OCI-LY3 (cell line): ENCODE measurements at regions not wholly inside any gene's neighbourhood (a gene's known extent, or its start where the extent isn't known, plus 50 kb on each side); places are given as distances from the start of the nearest gene placed in this dataset.

Experiments used
- H2AFZ ChIP-seq: fragments of 200-600, 300-600 bp; shearing (Covaris generic); 2 replicates; pipeline ENCODE4 v1.6.0; 2014; ENCODE audit warnings: antibody characterized with exemption, low read depth, low read length
- H3K27ac ChIP-seq: fragments of 200-600, 300-600 bp; sonication (generic); 2 replicates; pipeline ENCODE4 v1.5.1; 2014; ENCODE audit warnings: mild to moderate bottlenecking, low read length, moderate library complexity, mixed read lengths
- H3K27me3 ChIP-seq: fragments of 200-600, 300-600 bp; sonication (generic); 2 replicates; pipeline ENCODE4 v1.6.1; 2014; ENCODE audit warnings: low read depth, low read length, mixed read lengths
- H3K36me3 ChIP-seq: fragments of 200-600, 300-600 bp; sonication (generic); replicated peaks from 2 replicates; pipeline ENCODE3; 2014; ENCODE audit warnings: low read depth, low read length, mixed read lengths
- H3K4me1 ChIP-seq: fragments of 300-600, 200-600 bp; sonication (generic); 2 replicates; pipeline ENCODE4 v1.6.1; 2014; ENCODE audit warnings: low read length, mixed read lengths
- H3K4me2 ChIP-seq: fragments of 200-600, 300-600 bp; sonication (generic); 2 replicates; pipeline ENCODE4 v1.6.1; 2014; ENCODE audit warnings: low read length, mixed read lengths
- H3K4me3 ChIP-seq: fragments of 300-600, 200-600 bp; sonication (generic); 2 replicates; pipeline ENCODE4 v1.5.1; 2014; ENCODE audit warnings: antibody characterized with exemption, mild to moderate bottlenecking, low read length, moderate library complexity
- H3K79me2 ChIP-seq: fragments of 300-600, 200-600 bp; shearing (Covaris generic); 2 replicates; pipeline ENCODE4 v1.6.1; 2014; ENCODE audit warnings: mild to moderate bottlenecking, low read length, mixed read lengths
- H3K9ac ChIP-seq: fragments of 300-600, 200-600 bp; shearing (Covaris generic); 2 replicates; pipeline ENCODE4 v1.6.0; 2014; ENCODE audit warnings: mild to moderate bottlenecking, low read length, moderate library complexity
- H3K9me3 ChIP-seq: fragments of 200-600, 300-600 bp; shearing (Covaris generic); 2 replicates; pipeline ENCODE4 v1.6.1; 2014; ENCODE audit warnings: low read length, mixed read lengths; ENCODE audit not compliant: insufficient read depth
- H4K20me1 ChIP-seq: fragments of 200-600, 300-600 bp; sonication (generic); 2 replicates; pipeline ENCODE4 v1.6.1; 2016; ENCODE audit warnings: low read length, mixed read lengths; ENCODE audit not compliant: insufficient read depth
- CTCF ChIP-seq: fragments of 200-600, 300-600 bp; sonication (generic); IDR thresholded peaks from 2 replicates; pipeline ENCODE4 v1.5.1; 2014; ENCODE audit warnings: antibody characterized with exemption, low read length, low read depth
- EZH2phosphoT487 ChIP-seq: fragments of 200-600 bp; shearing (Covaris generic); IDR thresholded peaks from 2 replicates; pipeline ENCODE4 v1.6.1; 2018; ENCODE audit warnings: antibody characterized with exemption, mixed run types, low read depth

- H3K27me3 ChIP-seq = peaks cover 2% of the 10 kb centered on the region; the same call in 1 of the 2 replicates
- no peak overlapping the region for H2AFZ ChIP-seq
- no peaks in the 10 kb centered on the region for H3K9me3 ChIP-seq
Observed at GRCh38 chr18:22544626-22545025, 126.9 kb upstream of the CTAGE1 start.

GRCh38 chr18:22545066-22545760 is 127.5 kb upstream of the CTAGE1 start:
- Histone ChIP-seq H3K27me3 (peaks cover 6% of the 10 kb centered on the region; the same call in 1 of the 2 replicates), H3K4me2 (no peak overlapping the region)

More at GRCh38 chr18:22544626-22545025, 126.9 kb upstream of the CTAGE1 start:
- H3K79me2 ChIP-seq = no peaks in the 10 kb centered on the region
- no peak for TF ChIP-seq CTCF
- TF ChIP-seq EZH2phosphoT487 = no peak
- no peak overlapping the region for H3K9ac ChIP-seq
- H3K27ac ChIP-seq = no peak overlapping the region
- no peaks in the 10 kb centered on the region for H4K20me1 ChIP-seq
- H3K36me3 ChIP-seq = no peaks in the 10 kb centered on the region
- no peaks in the 10 kb centered on the region for H3K4me1 ChIP-seq
- no peak overlapping the region for H3K4me3 ChIP-seq
- no peak overlapping the region for H3K4me2 ChIP-seq

GRCh38 chr18:22546905-22547570 is 129.3 kb upstream of the CTAGE1 start:
- Histone ChIP-seq H3K4me2 (no peak overlapping the region), H3K27ac (no peak overlapping the region), H3K27me3 (peaks cover 8% of the 10 kb centered on the region; the same call in 1 of the 2 replicates), H3K9me3 (no peaks in the 10 kb centered on the region), H3K9ac (no peak overlapping the region), H3K4me1 (no peaks in the 10 kb centered on the region), H3K36me3 (no peaks in the 10 kb centered on the region), H3K4me3 (no peak overlapping the region), H4K20me1 (no peaks in the 10 kb centered on the region), H2AFZ (no peak overlapping the region), H3K79me2 (no peaks in the 10 kb centered on the region)
- no peak for TF ChIP-seq CTCF
- TF ChIP-seq EZH2phosphoT487 = no peak

More at GRCh38 chr18:22545066-22545760, 127.5 kb upstream of the CTAGE1 start:
- Histone ChIP-seq H2AFZ (no peak overlapping the region), H3K9me3 (no peaks in the 10 kb centered on the region), H3K79me2 (no peaks in the 10 kb centered on the region), H3K9ac (no peak overlapping the region), H4K20me1 (no peaks in the 10 kb centered on the region), H3K4me3 (no peak overlapping the region), H3K36me3 (no peaks in the 10 kb centered on the region), H3K27ac (no peak overlapping the region), H3K4me1 (no peaks in the 10 kb centered on the region)
- no peak for TF ChIP-seq EZH2phosphoT487
- no peak for TF ChIP-seq CTCF

- Histone ChIP-seq H3K9ac (no peak overlapping the region), H3K9me3 (no peaks in the 10 kb centered on the region), H3K4me1 (no peaks in the 10 kb centered on the region), H3K4me2 (no peak overlapping the region), H3K79me2 (no peaks in the 10 kb centered on the region), H3K27me3 (peaks cover 8% of the 10 kb centered on the region; the same call in 1 of the 2 replicates), H4K20me1 (no peaks in the 10 kb centered on the region), H3K4me3 (no peak overlapping the region), H2AFZ (no peak overlapping the region), H3K36me3 (no peaks in the 10 kb centered on the region), H3K27ac (no peak overlapping the region)
- TF ChIP-seq EZH2phosphoT487 (no peak), CTCF (no peak)
Observed at GRCh38 chr18:22547807-22548561, 130.3 kb upstream of the CTAGE1 start.
